Liver (tissue), 8 donors: ENCODE measurements at regions not wholly inside any gene's neighbourhood (a gene's known extent, or its start where the extent isn't known, plus 50 kb on each side); places are given as distances from the start of the nearest gene placed in this dataset.

Experiments used
- DNase-seq: peaks from one replicate; pipeline ENCODE4 v3.0.0-alpha.2; 2017; ENCODE audit warnings: low spot score
- H3K27ac ChIP-seq, 2 donors: one replicate each; pipeline ENCODE4 v1.7.0; 2013; ENCODE audit warnings: inconsistent platforms in 2 of 2, low read length in 2 of 2, control low read depth in 1 of 2, low read depth in 1 of 2, mild to moderate bottlenecking in 1 of 2
- H3K27me3 ChIP-seq, 4 donors: one replicate each; pipeline versions ENCODE4 v1.6.1 to v1.7.0; 2013; ENCODE audit warnings: low read length in 3 of 4, inconsistent platforms in 1 of 4, mild to moderate bottlenecking in 1 of 4, moderate library complexity in 1 of 4; ENCODE audit not compliant: control insufficient read depth in 4 of 4, insufficient read depth in 4 of 4
- H3K36me3 ChIP-seq, 4 donors: one replicate each; pipeline versions ENCODE4 v1.6.1 to v1.7.0; 2013; ENCODE audit warnings: low read length in 3 of 4, mild to moderate bottlenecking in 3 of 4, low read depth in 1 of 4, moderate library complexity in 1 of 4; ENCODE audit not compliant: control insufficient read depth in 4 of 4, insufficient read depth in 3 of 4
- H3K4me1 ChIP-seq, 4 donors: one replicate each; pipeline versions ENCODE4 v1.6.1 to v1.7.0; 2013; ENCODE audit warnings: low read length in 3 of 4, mild to moderate bottlenecking in 3 of 4, moderate library complexity in 1 of 4; ENCODE audit not compliant: control insufficient read depth in 4 of 4, insufficient read depth in 4 of 4
- H3K4me3 ChIP-seq, 3 donors: one replicate each; pipeline versions ENCODE4 v1.6.1 to v1.7.0; 2013; ENCODE audit warnings: low read length in 3 of 3, control low read depth in 1 of 3, low read depth in 1 of 3, mild to moderate bottlenecking in 1 of 3
- H3K9ac ChIP-seq, 2 donors: one replicate each; pipeline ENCODE4 v1.7.0; 2013; ENCODE audit warnings: low read length in 2 of 2, mild to moderate bottlenecking in 2 of 2, moderate library complexity in 2 of 2, control low read depth in 1 of 2, low read depth in 1 of 2
- H3K9me3 ChIP-seq, 4 donors: one replicate each; pipeline versions ENCODE4 v1.6.1 to v1.7.0; 2013; ENCODE audit warnings: low read length in 3 of 4; ENCODE audit not compliant: control insufficient read depth in 4 of 4
- EGR1 ChIP-seq, 2 donors: IDR thresholded peaks; 2 replicates each; pipeline ENCODE4 v1.6.1; 2016 to 2018; ENCODE audit warnings: antibody characterized with exemption in 2 of 2, low read depth in 2 of 2
- FOXA2 ChIP-seq: IDR thresholded peaks from 2 replicates; pipeline ENCODE4 v1.6.1; 2016; ENCODE audit warnings: antibody characterized with exemption
- GABPA ChIP-seq, 2 donors: IDR thresholded peaks in 1 of 2; conservative IDR thresholded peaks in 1 of 2; 2 replicates each; pipeline ENCODE4 v1.6.1; 2016; ENCODE audit warnings: antibody characterized with exemption in 2 of 2, mild to moderate bottlenecking in 1 of 2, moderate library complexity in 1 of 2
- HNF4A ChIP-seq, 2 donors: conservative IDR thresholded peaks; 2 replicates each; pipeline ENCODE4 v1.6.1; 2016; ENCODE audit warnings: antibody characterized with exemption in 2 of 2, mild to moderate bottlenecking in 2 of 2
- HNF4G ChIP-seq: IDR thresholded peaks from 2 replicates; pipeline ENCODE4 v1.6.1; 2016; ENCODE audit warnings: antibody characterized with exemption
- JUND ChIP-seq, 2 donors: IDR thresholded peaks; 2 replicates each; pipeline ENCODE4 v1.6.1; 2016; ENCODE audit warnings: antibody characterized with exemption in 2 of 2
- NR2F2 ChIP-seq: IDR thresholded peaks from 2 replicates; pipeline ENCODE4 v1.6.1; 2016; ENCODE audit warnings: antibody characterized with exemption
- RAD21 ChIP-seq, 2 donors: IDR thresholded peaks; 2 replicates each; pipeline ENCODE4 v1.6.1; 2016; ENCODE audit warnings: antibody characterized with exemption in 2 of 2, mild to moderate bottlenecking in 2 of 2
- RXRA ChIP-seq, 2 donors: IDR thresholded peaks; 2 replicates each; pipeline ENCODE4 v1.6.1; 2017 to 2018; ENCODE audit warnings: antibody characterized with exemption in 2 of 2, mild to moderate bottlenecking in 1 of 2
- SP1 ChIP-seq: IDR thresholded peaks from 2 replicates; pipeline ENCODE4 v1.6.1; 2018; ENCODE audit warnings: antibody characterized with exemption, mild to moderate bottlenecking
- TAF1 ChIP-seq: conservative IDR thresholded peaks from 2 replicates; pipeline ENCODE4 v1.6.1; 2016; ENCODE audit warnings: antibody characterized with exemption, mild to moderate bottlenecking
- YY1 ChIP-seq: IDR thresholded peaks from 2 replicates; pipeline ENCODE4 v1.6.1; 2016; ENCODE audit warnings: antibody characterized with exemption, mild to moderate bottlenecking
- WGBS: extraction: QIAGEN DNeasy Blood & Tissue Kit; methylation state at CpG from one replicate; pipeline ENCODE4 v1.1.7; 2013; 5-methylcytosine and 5-hydroxymethylcytosine counted together
- TF ChIP-seq, protein P1 (sequence below): IDR thresholded peaks from 2 replicates; pipeline ENCODE4 v1.6.1; 2016; ENCODE audit warnings: antibody characterized with exemption, mild to moderate bottlenecking
- TF ChIP-seq, protein P2 (sequence below): fragments of 150-350 bp; IDR thresholded peaks from 2 replicates; pipeline ENCODE4 v1.5.1; 2017; ENCODE audit warnings: improper control_type of control experiment, low read depth, low read length; ENCODE audit not compliant: missing input control
- TF ChIP-seq, protein P3 (sequence below): IDR thresholded peaks from 2 replicates; pipeline ENCODE4 v1.6.1; 2016; ENCODE audit warnings: antibody characterized with exemption
- TF ChIP-seq, protein P4 (sequence below): IDR thresholded peaks from 2 replicates; pipeline ENCODE4 v1.6.1; 2016; ENCODE audit warnings: antibody characterized with exemption
- TF ChIP-seq, protein P5 (sequence below): IDR thresholded peaks from 2 replicates; pipeline ENCODE4 v1.6.1; 2016; ENCODE audit warnings: antibody characterized with exemption
- donor health status: healthy.
- donor health status: healthy.
- donor health status: healthy.
- donor health status: healthy.
- donor health status: healthy.

DNA sequence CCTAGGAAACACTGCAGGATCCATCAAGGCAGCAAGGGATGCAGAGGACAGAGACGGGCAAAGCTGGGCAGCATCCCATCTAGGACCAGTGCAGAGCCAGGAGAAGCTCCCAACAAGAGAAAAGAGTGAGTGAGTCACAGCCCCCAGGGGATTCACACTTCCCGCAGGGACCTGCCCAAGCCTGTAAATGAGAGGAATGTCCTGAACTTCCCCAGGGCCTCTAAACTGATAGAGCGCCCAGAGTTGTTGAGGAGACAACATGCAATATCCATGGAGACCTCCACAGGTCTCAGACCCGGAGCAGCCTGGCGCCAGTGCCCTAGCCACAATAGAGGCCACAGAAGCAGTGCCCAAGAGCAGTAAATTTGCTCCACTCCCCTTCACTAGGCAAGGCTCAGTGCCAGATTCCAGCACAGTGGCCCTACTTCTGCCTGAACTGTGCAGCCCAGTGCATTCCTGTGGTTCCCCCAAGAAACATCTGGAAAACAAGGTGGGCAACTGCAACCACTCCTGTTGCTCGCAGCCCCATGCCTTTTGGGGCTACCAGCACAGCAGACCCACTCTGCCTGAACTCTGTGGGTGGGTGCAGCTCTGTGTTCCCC is 567.5 kb downstream of the POM121L12 start:
- Histone ChIP-seq H3K9me3 (peaks cover 0 to 3% (median 0%) of the 10 kb centered on the region in 4 donors), H3K27ac (no peak overlapping the region), H3K36me3 (no peaks in the 10 kb centered on the region), H3K9ac (no peak overlapping the region), H3K4me1 (no peaks in the 10 kb centered on the region), H3K27me3 (peaks cover 0 to 2% (median 0%) of the 10 kb centered on the region in 4 donors), H3K4me3 (no peak overlapping the region)
- 79% methylated on average over 6 of the region's 6 CpGs for WGBS
- TF ChIP-seq NR2F2 (no peak), TAF1 (no peak), RXRA (IDR thresholded peaks at IDR 0.05) (no peak), SP1 (no peak), GABPA (IDR thresholded peaks at IDR 0.05 in 1 of 2, conservative IDR thresholded peaks at IDR 0.05 in 1 of 2) (no peak), FOXA2 (no peak), HNF4G (no peak), JUND (IDR thresholded peaks at IDR 0.05) (no peak), RAD21 (IDR thresholded peaks at IDR 0.05) (no peak), EGR1 (IDR thresholded peaks at IDR 0.05; ENCODE audit: low read depth in 2 of 2) (no peak), YY1 (no peak), HNF4A (conservative IDR thresholded peaks at IDR 0.05) (no peak)
- TF ChIP-seq, protein P1, sequence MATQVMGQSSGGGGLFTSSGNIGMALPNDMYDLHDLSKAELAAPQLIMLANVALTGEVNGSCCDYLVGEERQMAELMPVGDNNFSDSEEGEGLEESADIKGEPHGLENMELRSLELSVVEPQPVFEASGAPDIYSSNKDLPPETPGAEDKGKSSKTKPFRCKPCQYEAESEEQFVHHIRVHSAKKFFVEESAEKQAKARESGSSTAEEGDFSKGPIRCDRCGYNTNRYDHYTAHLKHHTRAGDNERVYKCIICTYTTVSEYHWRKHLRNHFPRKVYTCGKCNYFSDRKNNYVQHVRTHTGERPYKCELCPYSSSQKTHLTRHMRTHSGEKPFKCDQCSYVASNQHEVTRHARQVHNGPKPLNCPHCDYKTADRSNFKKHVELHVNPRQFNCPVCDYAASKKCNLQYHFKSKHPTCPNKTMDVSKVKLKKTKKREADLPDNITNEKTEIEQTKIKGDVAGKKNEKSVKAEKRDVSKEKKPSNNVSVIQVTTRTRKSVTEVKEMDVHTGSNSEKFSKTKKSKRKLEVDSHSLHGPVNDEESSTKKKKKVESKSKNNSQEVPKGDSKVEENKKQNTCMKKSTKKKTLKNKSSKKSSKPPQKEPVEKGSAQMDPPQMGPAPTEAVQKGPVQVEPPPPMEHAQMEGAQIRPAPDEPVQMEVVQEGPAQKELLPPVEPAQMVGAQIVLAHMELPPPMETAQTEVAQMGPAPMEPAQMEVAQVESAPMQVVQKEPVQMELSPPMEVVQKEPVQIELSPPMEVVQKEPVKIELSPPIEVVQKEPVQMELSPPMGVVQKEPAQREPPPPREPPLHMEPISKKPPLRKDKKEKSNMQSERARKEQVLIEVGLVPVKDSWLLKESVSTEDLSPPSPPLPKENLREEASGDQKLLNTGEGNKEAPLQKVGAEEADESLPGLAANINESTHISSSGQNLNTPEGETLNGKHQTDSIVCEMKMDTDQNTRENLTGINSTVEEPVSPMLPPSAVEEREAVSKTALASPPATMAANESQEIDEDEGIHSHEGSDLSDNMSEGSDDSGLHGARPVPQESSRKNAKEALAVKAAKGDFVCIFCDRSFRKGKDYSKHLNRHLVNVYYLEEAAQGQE = no peak
- TF ChIP-seq, protein P2, sequence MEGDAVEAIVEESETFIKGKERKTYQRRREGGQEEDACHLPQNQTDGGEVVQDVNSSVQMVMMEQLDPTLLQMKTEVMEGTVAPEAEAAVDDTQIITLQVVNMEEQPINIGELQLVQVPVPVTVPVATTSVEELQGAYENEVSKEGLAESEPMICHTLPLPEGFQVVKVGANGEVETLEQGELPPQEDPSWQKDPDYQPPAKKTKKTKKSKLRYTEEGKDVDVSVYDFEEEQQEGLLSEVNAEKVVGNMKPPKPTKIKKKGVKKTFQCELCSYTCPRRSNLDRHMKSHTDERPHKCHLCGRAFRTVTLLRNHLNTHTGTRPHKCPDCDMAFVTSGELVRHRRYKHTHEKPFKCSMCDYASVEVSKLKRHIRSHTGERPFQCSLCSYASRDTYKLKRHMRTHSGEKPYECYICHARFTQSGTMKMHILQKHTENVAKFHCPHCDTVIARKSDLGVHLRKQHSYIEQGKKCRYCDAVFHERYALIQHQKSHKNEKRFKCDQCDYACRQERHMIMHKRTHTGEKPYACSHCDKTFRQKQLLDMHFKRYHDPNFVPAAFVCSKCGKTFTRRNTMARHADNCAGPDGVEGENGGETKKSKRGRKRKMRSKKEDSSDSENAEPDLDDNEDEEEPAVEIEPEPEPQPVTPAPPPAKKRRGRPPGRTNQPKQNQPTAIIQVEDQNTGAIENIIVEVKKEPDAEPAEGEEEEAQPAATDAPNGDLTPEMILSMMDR = no peak
- TF ChIP-seq, protein P3, sequence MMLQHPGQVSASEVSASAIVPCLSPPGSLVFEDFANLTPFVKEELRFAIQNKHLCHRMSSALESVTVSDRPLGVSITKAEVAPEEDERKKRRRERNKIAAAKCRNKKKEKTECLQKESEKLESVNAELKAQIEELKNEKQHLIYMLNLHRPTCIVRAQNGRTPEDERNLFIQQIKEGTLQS = no peak
- TF ChIP-seq, protein P4, sequence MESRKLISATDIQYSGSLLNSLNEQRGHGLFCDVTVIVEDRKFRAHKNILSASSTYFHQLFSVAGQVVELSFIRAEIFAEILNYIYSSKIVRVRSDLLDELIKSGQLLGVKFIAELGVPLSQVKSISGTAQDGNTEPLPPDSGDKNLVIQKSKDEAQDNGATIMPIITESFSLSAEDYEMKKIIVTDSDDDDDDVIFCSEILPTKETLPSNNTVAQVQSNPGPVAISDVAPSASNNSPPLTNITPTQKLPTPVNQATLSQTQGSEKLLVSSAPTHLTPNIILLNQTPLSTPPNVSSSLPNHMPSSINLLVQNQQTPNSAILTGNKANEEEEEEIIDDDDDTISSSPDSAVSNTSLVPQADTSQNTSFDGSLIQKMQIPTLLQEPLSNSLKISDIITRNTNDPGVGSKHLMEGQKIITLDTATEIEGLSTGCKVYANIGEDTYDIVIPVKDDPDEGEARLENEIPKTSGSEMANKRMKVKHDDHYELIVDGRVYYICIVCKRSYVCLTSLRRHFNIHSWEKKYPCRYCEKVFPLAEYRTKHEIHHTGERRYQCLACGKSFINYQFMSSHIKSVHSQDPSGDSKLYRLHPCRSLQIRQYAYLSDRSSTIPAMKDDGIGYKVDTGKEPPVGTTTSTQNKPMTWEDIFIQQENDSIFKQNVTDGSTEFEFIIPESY = no peak
- TF ChIP-seq, protein P5, sequence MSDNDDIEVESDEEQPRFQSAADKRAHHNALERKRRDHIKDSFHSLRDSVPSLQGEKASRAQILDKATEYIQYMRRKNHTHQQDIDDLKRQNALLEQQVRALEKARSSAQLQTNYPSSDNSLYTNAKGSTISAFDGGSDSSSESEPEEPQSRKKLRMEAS = no peak
- no peak for DNase-seq
